Glutamatergic neuron (in vitro differentiated cells): ENCODE measurements at regions not wholly inside any gene's neighbourhood (a gene's known extent, or its start where the extent isn't known, plus 50 kb on each side); places are given as distances from the start of the nearest gene placed in this dataset.
"Not testable (repeated sequence)": the region's sequence is repeated elsewhere in the genome, so short reads cannot be mapped to it uniquely, and the experiment has no call there.

Experiments used
- DNase-seq: peaks from one replicate; pipeline ENCODE4 v3.0.0; 2022
- H3K27ac Mint-ChIP-seq: one replicate; pipeline ENCODE4 v1.8.0; 2020; ENCODE audit warnings: mild to moderate bottlenecking, mixed read lengths, inconsistent platforms; ENCODE audit not compliant: unreplicated experiment
- H3K27me3 Mint-ChIP-seq: one replicate; pipeline ENCODE4 v1.8.0; 2020; ENCODE audit warnings: mild to moderate bottlenecking, moderate library complexity, mixed read lengths, inconsistent platforms; ENCODE audit not compliant: unreplicated experiment
- H3K36me3 Mint-ChIP-seq: one replicate; pipeline ENCODE4 v1.8.0; 2020; ENCODE audit warnings: mild to moderate bottlenecking, mixed read lengths, inconsistent platforms; ENCODE audit not compliant: unreplicated experiment
- H3K4me1 Mint-ChIP-seq: one replicate; pipeline ENCODE4 v1.8.0; 2020; ENCODE audit warnings: mild to moderate bottlenecking, low read depth, mixed read lengths, inconsistent platforms; ENCODE audit not compliant: unreplicated experiment
- H3K4me3 Mint-ChIP-seq: one replicate; pipeline ENCODE4 v1.8.0; 2020; ENCODE audit warnings: mild to moderate bottlenecking, mixed read lengths, inconsistent platforms; ENCODE audit not compliant: unreplicated experiment
- H3K9me3 Mint-ChIP-seq: one replicate; pipeline ENCODE4 v1.8.0; 2020; ENCODE audit warnings: mild to moderate bottlenecking, moderate library complexity, mixed read lengths, inconsistent platforms; ENCODE audit not compliant: unreplicated experiment
- CTCF ChIP-seq: fragments of 200-600 bp; sonication (generic); IDR thresholded peaks from one replicate; pipeline ENCODE4 v1.5.0; 2021; ENCODE audit not compliant: partially characterized antibody, unreplicated experiment

- no peak overlapping the region for H3K4me3 Mint-ChIP-seq
- H3K27ac Mint-ChIP-seq = no peak overlapping the region
- peaks cover 3% of the 10 kb centered on the region for H3K4me1 Mint-ChIP-seq
- no peak for DNase-seq
- H3K9me3 Mint-ChIP-seq = no peaks in the 10 kb centered on the region
- no peaks in the 10 kb centered on the region for H3K36me3 Mint-ChIP-seq
- no peaks in the 10 kb centered on the region for H3K27me3 Mint-ChIP-seq
- TF ChIP-seq CTCF = no peak
Measured at GRCh38 chr10:121325490-121326231, 272.6 kb downstream of the FGFR2 start.

GRCh38 chr10:121326905-121327304 is 271.3 kb downstream of the FGFR2 start:
- H3K4me1 Mint-ChIP-seq = peaks cover 3% of the 10 kb centered on the region

GRCh38 chr10:121327727-121328126 is 270.5 kb downstream of the FGFR2 start:
- DNase-seq = no peak
- no peak overlapping the region for H3K27ac Mint-ChIP-seq
- H3K4me3 Mint-ChIP-seq = no peak overlapping the region
- no peaks in the 10 kb centered on the region for H3K9me3 Mint-ChIP-seq
- peaks cover 2% of the 10 kb centered on the region for H3K4me1 Mint-ChIP-seq
- no peaks in the 10 kb centered on the region for H3K36me3 Mint-ChIP-seq
- H3K27me3 Mint-ChIP-seq = no peaks in the 10 kb centered on the region
- TF ChIP-seq CTCF = no peak

More at GRCh38 chr10:121326905-121327304, 271.3 kb downstream of the FGFR2 start:
- Mint-ChIP-seq H3K27me3 (no peaks in the 10 kb centered on the region), H3K9me3 (no peaks in the 10 kb centered on the region), H3K4me3 (no peak overlapping the region), H3K36me3 (no peaks in the 10 kb centered on the region), H3K27ac (no peak overlapping the region)
- DNase-seq = no peak
- TF ChIP-seq CTCF = no peak

- H3K36me3 Mint-ChIP-seq, H3K4me3 Mint-ChIP-seq, H3K9me3 Mint-ChIP-seq, DNase-seq, H3K27me3 Mint-ChIP-seq, H3K4me1 Mint-ChIP-seq, H3K27ac Mint-ChIP-seq: not testable (repeated sequence)
Measured at GRCh38 chr10:121329631-121330030, 268.6 kb downstream of the FGFR2 start.

GRCh38 chr10:121330563-121330962 is 267.7 kb downstream of the FGFR2 start:
- no peaks in the 10 kb centered on the region for H3K4me1 Mint-ChIP-seq
- no peak for DNase-seq
- H3K27me3 Mint-ChIP-seq = no peaks in the 10 kb centered on the region
- H3K27ac Mint-ChIP-seq = no peak overlapping the region
- H3K4me3 Mint-ChIP-seq = no peak overlapping the region
- H3K9me3 Mint-ChIP-seq = no peaks in the 10 kb centered on the region
- TF ChIP-seq CTCF = no peak
- no peaks in the 10 kb centered on the region for H3K36me3 Mint-ChIP-seq
